ENCODE measurements at regions not wholly inside any gene's neighbourhood (a gene's known extent, or its start where the extent isn't known, plus 50 kb on each side); places are given as distances from the start of the nearest gene placed in this dataset.

DNA sequence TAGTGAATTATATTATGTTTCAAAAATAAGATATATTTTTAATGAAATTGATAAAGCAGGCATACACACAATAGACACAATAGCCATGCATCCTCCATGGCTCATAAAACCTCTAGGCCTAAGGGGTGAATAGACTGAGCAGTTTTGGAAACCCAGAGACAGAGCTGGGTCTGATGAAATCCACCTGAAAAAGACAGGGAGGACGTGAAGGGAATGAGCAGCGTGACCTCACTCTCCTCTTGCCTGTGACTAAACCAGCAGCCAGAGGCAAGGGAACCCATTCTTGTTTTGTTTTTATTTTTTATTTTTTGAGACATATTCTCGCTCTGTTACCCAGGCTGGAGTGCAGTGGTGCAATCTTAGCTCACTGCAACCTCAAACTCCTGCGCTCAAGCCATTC lies 424.4 kb upstream of the FAM241A start:
- TF ChIP-seq SUZ12 (IDR thresholded peaks at IDR 0.05; ENCODE audit: extremely low read depth, insufficient read depth, insufficient read length) (no peak), ZNF274 (IDR thresholded peaks at IDR 0.05; ENCODE audit: low read depth, low read length) (no peak)

Measured in NT2/D1 (cell line).